NCI-H1048 (cell line): ENCODE measurements at regions not wholly inside any gene's neighbourhood (a gene's known extent, or its start where the extent isn't known, plus 50 kb on each side); places are given as distances from the start of the nearest gene placed in this dataset.
"Not testable (repeated sequence)": the region's sequence is repeated elsewhere in the genome, so short reads cannot be mapped to it uniquely, and the experiment has no call there.

Experiments used
- DNase-seq: peaks from one replicate; lab custom pipeline; 2025; lab: John Stamatoyannopoulos, UW

DNA sequence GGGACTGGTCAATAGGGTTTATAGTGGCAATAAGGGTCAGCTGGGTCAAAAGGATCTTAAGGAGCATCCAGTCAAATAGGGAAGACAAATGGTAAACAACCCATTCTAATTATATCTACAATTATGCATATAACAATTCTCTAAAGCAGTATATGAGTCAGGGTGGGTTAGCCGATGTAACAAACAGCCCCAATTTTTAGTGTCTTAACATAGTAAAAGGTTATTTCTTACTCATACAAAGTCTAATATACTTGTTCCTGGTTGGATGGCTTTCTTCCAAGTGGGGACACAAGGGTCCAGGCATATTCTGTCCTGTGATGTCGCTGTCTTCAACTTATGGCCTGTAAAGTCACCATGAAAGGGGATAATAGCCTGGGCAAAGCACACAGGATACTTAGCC lies 97.9 kb upstream of the GALNT15 start:
- DNase-seq = no peak

DNA sequence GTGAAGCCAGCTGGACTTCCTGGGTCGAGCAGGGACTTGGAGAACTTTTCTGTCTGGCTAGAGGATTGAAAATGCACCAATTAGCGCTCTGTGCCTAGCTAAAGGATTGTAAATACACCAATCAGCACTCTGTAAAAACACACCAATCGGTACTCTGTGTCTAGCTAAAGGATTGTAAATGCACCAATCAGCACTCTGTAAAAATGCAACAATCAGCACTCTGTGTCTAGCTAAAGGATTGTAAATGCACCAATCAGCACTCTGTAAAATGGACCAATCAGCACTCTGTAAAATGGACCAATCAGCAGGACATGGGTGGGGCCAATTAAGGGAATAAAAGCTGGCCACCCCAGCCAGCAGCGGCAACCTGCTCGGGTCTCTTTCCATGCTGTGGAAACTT lies 97.3 kb upstream of the GALNT15 start:
- not testable (repeated sequence) for DNase-seq

DNA sequence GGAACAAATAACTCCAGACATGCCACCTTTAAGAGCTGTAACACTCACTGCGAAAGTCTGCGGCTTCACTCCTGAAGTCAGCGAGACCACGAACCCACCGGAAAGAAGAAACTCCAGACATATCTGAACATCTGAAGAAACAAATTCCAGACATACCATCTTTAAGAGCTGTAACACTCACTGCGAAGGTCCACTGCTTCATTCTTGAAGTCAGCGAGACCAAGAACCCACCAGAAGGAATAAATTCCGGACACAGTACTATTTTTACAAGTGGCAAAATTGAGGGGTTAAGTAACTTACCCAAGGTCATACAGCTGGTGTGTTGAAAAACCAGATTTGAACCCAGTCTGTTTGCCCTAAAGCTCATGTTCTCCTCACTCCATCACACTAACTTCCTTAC lies 96.8 kb upstream of the GALNT15 start:
- DNase-seq = not testable (repeated sequence)

- DNase-seq = no peak
These were observed 95.0 kb upstream of the GALNT15 start for GRCh38 chr3:16079519-16079918.

DNA sequence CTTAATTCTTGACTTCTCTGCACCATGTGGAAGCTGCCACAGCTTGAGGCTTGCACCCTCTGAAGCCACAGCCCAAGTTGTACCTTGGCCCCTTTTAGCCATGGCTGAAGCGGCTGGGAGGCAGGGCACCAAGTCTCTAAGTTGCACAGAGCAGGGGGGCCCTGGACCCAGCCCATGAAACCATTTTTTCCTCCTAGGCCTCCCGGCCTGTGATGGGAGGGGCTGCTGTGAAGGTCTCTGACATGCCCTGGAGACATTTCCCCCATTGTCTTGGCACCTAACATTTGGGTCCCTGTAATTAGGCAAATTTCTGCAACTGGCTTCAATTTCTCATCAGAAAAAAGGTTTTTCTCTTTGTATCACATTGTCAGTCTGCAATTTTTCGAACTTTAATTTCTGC lies 92.8 kb upstream of the GALNT15 start:
- no peak for DNase-seq

DNA sequence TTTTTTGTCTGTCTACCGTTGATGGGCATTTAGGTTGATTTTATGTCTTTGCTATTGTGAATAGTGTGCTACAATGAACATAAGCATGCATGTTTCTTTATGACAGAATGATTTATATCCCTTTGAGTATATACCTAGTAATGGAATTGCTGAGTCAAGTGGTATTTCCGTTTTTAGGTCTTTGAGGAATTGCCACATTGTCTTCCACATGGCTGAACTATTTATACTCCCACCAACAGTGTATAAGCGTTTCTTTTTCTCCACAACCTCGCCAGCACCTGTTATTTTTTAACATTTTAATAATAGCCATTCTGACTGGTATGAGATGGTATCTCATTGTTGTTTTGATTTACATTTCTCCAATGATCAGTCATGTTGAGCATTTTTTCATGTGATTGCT lies 89.6 kb upstream of the GALNT15 start:
- DNase-seq = no peak

GRCh38 chr3:16085410-16085809 lies 89.1 kb upstream of the GALNT15 start:
- no peak for DNase-seq

GRCh38 chr3:16085884-16086608 lies 88.4 kb upstream of the GALNT15 start:
- DNase-seq = no peak

GRCh38 chr3:16086690-16087089 lies 87.8 kb upstream of the GALNT15 start:
- no peak for DNase-seq

- no peak for DNase-seq
These were observed 86.0 kb upstream of the GALNT15 start for GRCh38 chr3:16088496-16088895.

DNA sequence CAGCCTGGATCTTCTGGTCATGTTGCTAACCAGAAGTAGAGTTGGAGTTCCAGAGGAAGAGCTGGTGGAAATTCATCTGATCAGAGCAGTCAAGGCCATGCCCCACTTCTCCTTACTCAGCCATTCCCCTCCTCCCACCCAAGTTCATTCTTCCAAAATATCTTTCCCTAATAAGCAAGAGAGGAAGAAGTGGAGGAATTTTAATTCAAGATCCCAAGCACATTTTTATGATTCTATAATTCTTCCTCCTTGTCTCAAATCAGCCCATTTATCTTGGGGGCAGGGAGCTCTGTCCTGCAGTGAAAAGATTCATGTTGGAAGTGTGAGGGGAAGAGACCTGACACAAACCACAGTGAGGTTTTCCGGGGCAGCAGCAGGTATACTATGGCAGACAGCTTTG lies 85.0 kb upstream of the GALNT15 start:
- DNase-seq = no peak

DNA sequence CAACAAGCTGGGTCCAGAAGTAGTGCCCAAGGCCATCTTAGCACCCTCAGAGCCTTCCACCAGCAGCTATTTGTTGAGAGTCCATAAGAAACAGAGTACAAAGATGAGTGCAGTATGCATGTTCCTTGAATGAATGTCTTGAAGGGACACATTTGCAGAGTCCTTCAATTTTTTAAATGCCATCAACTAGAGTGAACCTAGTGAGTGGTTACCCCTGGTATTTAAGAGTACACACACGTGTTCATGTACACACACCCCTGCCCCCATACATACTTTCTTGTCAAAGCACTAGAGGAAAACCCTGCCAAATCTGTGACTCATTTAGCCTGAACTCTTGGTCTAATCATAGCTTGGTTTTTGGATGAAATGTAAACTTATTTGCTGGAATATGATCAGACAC lies 84.5 kb upstream of the GALNT15 start:
- DNase-seq = no peak

- DNase-seq = no peak
These were observed 83.8 kb upstream of the GALNT15 start for GRCh38 chr3:16090706-16091105.

DNA sequence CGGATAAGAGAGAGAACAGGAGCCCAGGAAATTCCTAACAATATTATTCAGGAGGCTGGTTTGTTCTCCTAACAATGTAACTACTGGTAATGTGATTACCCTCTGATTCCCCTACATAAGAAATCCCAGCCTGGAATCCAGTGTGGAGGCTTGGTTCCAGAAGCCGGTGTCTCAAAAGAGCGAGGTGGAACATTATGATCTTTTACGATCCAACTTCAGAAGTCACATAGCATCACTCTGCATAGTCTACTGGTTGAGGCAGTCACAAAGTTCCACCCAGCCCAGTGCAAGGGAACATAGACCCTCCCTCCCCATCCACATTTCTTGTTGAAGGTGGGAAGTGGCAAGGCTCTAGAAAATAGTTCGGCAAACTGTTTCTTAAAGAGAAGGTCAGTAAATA lies 81.6 kb upstream of the GALNT15 start:
- DNase-seq = no peak

DNA sequence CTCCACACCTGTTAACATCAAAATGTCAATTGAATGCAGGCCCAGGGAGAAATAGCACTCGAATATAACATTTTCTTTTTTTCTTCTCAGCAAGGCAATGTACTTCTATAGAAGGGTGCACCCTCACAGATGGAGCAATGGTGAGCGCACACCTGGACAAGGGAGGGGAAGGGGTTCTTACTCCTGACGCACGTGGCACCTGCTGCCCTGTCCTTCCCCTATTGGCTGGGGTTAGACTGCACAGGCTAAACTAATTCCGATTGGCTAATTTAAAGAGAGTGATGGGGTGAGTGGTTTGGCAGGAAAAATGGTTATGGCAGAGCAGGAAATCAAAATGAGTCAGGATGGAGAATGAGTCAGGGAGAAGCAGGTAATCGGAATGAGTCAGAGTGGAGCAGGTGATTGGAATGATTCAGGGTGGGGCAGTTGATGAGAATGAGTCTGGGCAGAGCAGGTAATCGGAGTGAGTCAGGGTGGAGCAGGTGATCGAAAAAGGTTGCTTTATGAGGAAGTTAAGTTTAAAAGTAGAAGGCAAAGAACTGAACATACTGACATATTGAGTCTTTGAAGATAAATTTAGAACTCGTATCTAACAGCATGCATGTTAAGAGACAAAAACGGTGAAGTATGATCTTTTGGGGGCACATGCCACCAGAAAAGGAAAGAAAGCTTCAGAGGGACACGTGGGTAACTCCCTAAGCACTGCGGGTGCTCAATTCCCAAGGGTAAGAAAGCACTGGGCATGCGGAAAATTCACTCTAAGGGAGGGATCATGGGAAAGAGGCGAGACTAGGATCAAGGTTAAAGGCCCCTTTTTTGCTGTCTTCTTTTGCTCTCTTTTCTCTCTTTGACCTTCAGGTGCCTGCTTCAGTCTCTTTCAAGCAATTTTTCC lies 72.9 kb upstream of the GALNT15 start:
- DNase-seq = no peak

DNA sequence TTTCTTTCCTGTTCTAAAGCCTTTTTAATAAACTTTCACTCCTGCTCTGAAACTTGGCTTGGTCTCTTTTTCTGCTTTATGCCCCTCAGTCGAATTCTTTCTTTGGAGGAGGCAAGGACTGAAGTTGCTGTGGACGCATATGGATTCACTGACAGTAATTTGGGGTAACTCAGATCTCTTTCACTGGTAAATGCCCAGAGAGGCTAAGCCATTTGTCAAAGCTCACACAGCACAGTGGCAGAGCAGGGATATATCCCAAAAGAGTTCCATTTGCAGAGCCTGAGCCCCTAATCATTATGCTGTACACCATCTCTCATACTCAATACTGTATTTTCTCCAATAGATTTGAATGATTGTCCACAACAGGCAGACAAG lies 72.3 kb upstream of the GALNT15 start:
- DNase-seq = no peak

- no peak for DNase-seq
These were observed 71.5 kb upstream of the GALNT15 start for GRCh38 chr3:16102905-16103364.

DNA sequence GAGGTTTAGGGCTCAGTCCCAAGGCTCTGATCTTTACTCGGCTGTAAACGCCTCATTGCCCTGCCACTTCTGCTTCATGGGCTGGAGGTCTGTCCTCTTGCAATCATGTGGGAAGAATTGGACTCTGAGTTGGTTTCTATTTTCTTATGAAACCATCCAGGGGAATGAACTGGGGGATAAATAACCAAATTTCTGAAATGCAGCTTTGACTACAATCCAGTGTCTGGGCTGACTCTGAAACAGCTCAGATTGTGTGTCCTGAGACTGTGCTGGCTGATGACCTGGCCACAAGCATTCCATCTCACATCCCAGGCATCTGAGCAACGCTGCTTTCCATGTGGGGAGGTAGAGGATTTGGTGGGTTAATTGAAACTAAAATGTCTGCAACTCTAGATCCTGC lies 71.0 kb upstream of the GALNT15 start:
- DNase-seq = no peak

- DNase-seq = no peak
These were observed 70.3 kb upstream of the GALNT15 start for GRCh38 chr3:16104156-16104555.

- DNase-seq = no peak
These were observed 68.4 kb upstream of the GALNT15 start for GRCh38 chr3:16106050-16106449.

GRCh38 chr3:16108424-16108823 lies 66.1 kb upstream of the GALNT15 start:
- no peak for DNase-seq

DNA sequence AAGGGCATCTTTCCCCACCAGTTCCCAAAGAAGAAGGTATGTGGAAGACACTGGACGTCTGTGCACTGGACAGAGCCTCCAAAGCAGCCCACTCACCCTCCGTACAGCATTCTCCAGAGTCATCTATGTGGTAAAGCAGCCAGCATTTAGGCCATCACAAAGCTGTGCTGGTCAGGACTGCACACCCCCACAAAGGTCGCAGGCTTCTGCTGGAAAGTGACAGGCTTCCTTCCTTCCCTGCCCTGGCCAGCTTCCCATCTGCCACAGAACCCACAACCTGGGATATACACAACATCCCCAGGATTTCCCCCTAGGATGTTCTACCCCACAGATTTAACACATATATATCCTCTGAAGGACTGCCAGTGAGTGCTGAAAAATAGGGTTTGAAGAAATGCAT lies 64.6 kb upstream of the GALNT15 start:
- no peak for DNase-seq

- no peak for DNase-seq
These were observed 61.5 kb upstream of the GALNT15 start for GRCh38 chr3:16112910-16113504.
